A673 (cell line): ENCODE measurements at regions not wholly inside any gene's neighbourhood (a gene's known extent, or its start where the extent isn't known, plus 50 kb on each side); places are given as distances from the start of the nearest gene placed in this dataset.

ENCODE experiments used
- CTCF ChIP-seq: fragments of 300-800, 200-600 bp; sonication (generic); conservative IDR thresholded peaks from 2 replicates; pipeline ENCODE4 v1.5.1; 2017; ENCODE audit warnings: low read depth, mild to moderate bottlenecking, antibody characterized with exemption, low read length, moderate library complexity, mixed read lengths
- EZH2 ChIP-seq: fragments of 200-600 bp; sonication (generic); IDR thresholded peaks from 2 replicates; pipeline ENCODE4 v1.6.1; 2017; ENCODE audit warnings: borderline replicate concordance, low read depth, mild to moderate bottlenecking, mixed read lengths, antibody characterized with exemption, low read length; ENCODE audit not compliant: poor library complexity, severe bottlenecking

- TF ChIP-seq CTCF (no peak), EZH2 (no peak)
These were observed 59.1 kb upstream of the TMC1 start for GRCh38 chr9:72462340-72462739.
